ENCODE measurements at regions not wholly inside any gene's neighbourhood (a gene's known extent, or its start where the extent isn't known, plus 50 kb on each side); places are given as distances from the start of the nearest gene placed in this dataset.
"Not testable (repeated sequence)": the region's sequence is repeated elsewhere in the genome, so short reads cannot be mapped to it uniquely, and the experiment has no call there.

DNA sequence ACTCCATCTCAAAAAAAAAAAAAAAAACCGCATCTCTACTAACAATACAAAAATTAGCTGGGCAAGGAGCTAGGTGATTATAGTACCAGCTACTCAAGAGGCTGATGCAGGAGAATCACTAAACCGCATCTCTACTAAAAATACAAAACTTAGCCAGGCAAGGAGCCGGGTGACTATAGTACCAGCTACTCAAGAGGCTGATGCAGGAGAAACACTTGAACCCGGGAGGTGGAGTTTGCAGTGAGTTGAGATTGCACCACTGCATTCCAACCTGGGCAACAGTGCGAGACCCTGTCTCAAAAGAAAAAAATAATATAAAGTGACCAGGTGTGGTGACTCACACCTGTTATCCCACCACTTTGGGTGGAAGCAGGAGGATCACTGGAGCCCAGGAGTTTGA lies 119.8 kb upstream of the CRYM start:
- TF ChIP-seq, protein P1, sequence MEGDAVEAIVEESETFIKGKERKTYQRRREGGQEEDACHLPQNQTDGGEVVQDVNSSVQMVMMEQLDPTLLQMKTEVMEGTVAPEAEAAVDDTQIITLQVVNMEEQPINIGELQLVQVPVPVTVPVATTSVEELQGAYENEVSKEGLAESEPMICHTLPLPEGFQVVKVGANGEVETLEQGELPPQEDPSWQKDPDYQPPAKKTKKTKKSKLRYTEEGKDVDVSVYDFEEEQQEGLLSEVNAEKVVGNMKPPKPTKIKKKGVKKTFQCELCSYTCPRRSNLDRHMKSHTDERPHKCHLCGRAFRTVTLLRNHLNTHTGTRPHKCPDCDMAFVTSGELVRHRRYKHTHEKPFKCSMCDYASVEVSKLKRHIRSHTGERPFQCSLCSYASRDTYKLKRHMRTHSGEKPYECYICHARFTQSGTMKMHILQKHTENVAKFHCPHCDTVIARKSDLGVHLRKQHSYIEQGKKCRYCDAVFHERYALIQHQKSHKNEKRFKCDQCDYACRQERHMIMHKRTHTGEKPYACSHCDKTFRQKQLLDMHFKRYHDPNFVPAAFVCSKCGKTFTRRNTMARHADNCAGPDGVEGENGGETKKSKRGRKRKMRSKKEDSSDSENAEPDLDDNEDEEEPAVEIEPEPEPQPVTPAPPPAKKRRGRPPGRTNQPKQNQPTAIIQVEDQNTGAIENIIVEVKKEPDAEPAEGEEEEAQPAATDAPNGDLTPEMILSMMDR (IDR thresholded peaks at IDR 0.05), result not testable (repeated sequence)
- not testable (repeated sequence) for TF ChIP-seq POLR2A (IDR thresholded peaks at IDR 0.05)
